ENCODE measurements at regions not wholly inside any gene's neighbourhood (a gene's known extent, or its start where the extent isn't known, plus 50 kb on each side); places are given as distances from the start of the nearest gene placed in this dataset.
"Not testable (repeated sequence)": the region's sequence is repeated elsewhere in the genome, so short reads cannot be mapped to it uniquely, and the experiment has no call there.

GRCh38 chr5:174796711-174797192 lies 72.4 kb downstream of the MSX2 start:
- TF ChIP-seq CTCF (IDR thresholded peaks at IDR 0.05; ENCODE audit: low read depth, low read length) = no peak

GRCh38 chr5:174794931-174795672 lies 70.7 kb downstream of the MSX2 start:
- no peak for TF ChIP-seq CTCF (IDR thresholded peaks at IDR 0.05; ENCODE audit: low read depth, low read length)
- no peak overlapping the region for H3K4me3 ChIP-seq (ENCODE audit: low read depth, low read length)

More at GRCh38 chr5:174796711-174797192, 72.4 kb downstream of the MSX2 start:
- no peak overlapping the region for H3K4me3 ChIP-seq (ENCODE audit: low read depth, low read length)

- H3K4me3 ChIP-seq (ENCODE audit: low read depth, low read length) = no peak overlapping the region
- TF ChIP-seq CTCF (IDR thresholded peaks at IDR 0.05; ENCODE audit: low read depth, low read length) = peak; percentile 93
Observed at GRCh38 chr5:174793684-174794328, 69.4 kb downstream of the MSX2 start.

GRCh38 chr5:174793076-174793475 lies 68.7 kb downstream of the MSX2 start:
- H3K4me3 ChIP-seq (ENCODE audit: low read depth, low read length) = no peak overlapping the region
- no peak for TF ChIP-seq CTCF (IDR thresholded peaks at IDR 0.05; ENCODE audit: low read depth, low read length)

- H3K4me3 ChIP-seq (ENCODE audit: low read depth, low read length) = not testable (repeated sequence)
Observed at GRCh38 chr5:174792265-174792664, 67.9 kb downstream of the MSX2 start.

GRCh38 chr5:174790906-174791305 lies 66.5 kb downstream of the MSX2 start:
- no peak for TF ChIP-seq CTCF (IDR thresholded peaks at IDR 0.05; ENCODE audit: low read depth, low read length)
- H3K4me3 ChIP-seq (ENCODE audit: low read depth, low read length) = no peak overlapping the region

GRCh38 chr5:174789596-174789995 lies 65.2 kb downstream of the MSX2 start:
- no peak for TF ChIP-seq CTCF (IDR thresholded peaks at IDR 0.05; ENCODE audit: low read depth, low read length)
- H3K4me3 ChIP-seq (ENCODE audit: low read depth, low read length) = no peak overlapping the region
